ENCODE measurements at regions not wholly inside any gene's neighbourhood (a gene's known extent, or its start where the extent isn't known, plus 50 kb on each side); places are given as distances from the start of the nearest gene placed in this dataset.

DNA sequence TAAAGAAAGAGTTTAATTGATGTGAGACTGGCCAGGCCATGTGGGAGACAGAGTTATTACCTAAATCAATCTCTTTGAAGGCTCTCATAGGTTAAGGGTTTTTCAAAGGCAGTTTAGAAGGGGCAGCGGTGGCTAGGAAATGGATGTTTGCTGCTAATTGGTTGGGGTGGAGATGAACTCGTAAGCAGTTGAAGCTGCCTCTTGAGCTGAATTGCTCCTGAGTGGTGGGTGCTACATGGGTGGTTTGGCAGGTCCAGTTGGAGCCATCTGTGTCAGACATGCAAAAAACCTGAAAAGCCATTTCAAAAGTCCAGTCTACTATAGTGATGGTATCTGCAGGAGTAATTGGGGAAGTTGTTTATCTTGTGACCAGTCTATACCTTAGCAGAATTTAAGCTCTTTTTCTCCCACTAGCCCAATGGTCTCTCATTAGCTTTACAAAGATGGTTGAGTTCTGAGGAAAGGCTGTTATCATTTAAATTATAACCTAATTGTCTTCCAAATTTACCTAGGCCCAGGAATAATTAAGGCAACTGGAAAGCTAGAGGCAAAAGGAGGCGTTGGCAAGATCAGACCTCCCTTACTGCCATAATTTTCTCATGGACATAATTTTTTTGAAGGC, 762.4 kb upstream of the FRG1 start:
- Histone ChIP-seq H3K4me1 (ENCODE audit: control insufficient read depth in 2 of 3, insufficient read depth in 2 of 3, low read depth in 1 of 3, low read length in 3 of 3) (no peaks in the 10 kb centered on the region), H3K4me3 (ENCODE audit: low read length in 3 of 3) (no peak overlapping the region), H3K9ac (ENCODE audit: low read length in 3 of 3) (no peak overlapping the region), H3K27ac (ENCODE audit: low read depth in 2 of 2, low read length in 2 of 2) (no peak overlapping the region), H3K27me3 (ENCODE audit: control insufficient read depth, insufficient read depth, low read length) (no peaks in the 10 kb centered on the region), H3K36me3 (ENCODE audit: control insufficient read depth in 2 of 3, insufficient read depth in 3 of 3, low read length in 3 of 3) (no peaks in the 10 kb centered on the region), H3K9me3 (ENCODE audit: control insufficient read depth in 2 of 3, insufficient read depth in 1 of 3, low read length in 3 of 3) (no peaks in the 10 kb centered on the region)
- TF ChIP-seq, protein P1, sequence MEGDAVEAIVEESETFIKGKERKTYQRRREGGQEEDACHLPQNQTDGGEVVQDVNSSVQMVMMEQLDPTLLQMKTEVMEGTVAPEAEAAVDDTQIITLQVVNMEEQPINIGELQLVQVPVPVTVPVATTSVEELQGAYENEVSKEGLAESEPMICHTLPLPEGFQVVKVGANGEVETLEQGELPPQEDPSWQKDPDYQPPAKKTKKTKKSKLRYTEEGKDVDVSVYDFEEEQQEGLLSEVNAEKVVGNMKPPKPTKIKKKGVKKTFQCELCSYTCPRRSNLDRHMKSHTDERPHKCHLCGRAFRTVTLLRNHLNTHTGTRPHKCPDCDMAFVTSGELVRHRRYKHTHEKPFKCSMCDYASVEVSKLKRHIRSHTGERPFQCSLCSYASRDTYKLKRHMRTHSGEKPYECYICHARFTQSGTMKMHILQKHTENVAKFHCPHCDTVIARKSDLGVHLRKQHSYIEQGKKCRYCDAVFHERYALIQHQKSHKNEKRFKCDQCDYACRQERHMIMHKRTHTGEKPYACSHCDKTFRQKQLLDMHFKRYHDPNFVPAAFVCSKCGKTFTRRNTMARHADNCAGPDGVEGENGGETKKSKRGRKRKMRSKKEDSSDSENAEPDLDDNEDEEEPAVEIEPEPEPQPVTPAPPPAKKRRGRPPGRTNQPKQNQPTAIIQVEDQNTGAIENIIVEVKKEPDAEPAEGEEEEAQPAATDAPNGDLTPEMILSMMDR (IDR thresholded peaks at IDR 0.05; ENCODE audit: borderline replicate concordance, extremely low read depth, insufficient read depth) = no peak
- DNase-seq (no peak), FAIRE-seq (no peak)
- intact Hi-C loops (cut with DNase I) = no loop called here

DNA sequence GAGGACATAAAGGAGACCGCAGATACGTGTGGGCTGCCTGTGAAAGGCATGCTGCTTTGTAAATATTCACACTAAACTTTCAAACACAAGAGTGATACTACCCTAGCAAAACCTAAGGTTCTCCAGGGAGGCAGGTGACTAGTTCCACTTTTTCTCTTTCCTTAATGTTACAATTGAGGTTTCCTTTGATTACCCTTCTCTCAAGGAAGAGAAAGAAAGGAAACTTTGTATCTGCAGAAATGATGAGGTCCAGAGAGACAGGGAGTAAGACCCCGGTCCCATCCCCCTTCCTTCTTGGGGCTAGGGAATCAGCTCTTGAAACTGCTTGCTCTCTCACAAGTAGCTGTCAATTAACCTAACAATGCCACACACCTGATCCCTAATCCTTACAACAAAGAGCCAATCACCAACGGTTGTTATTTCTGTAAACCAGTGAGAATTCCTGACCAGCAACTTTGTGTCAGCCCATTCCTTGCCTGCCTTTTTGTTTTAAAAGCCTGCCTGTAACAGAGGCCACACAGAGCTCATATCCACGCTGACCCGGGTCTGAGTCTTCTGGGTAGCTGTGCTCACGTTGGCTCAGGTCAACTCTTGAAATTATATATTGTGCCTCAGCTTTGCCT, 754.8 kb upstream of the FRG1 start:
- H3K9me3 ChIP-seq (ENCODE audit: control insufficient read depth in 2 of 3, insufficient read depth in 1 of 3, low read length in 3 of 3) = no peaks in the 10 kb centered on the region
- TF ChIP-seq, protein P1 (IDR thresholded peaks at IDR 0.05; ENCODE audit: borderline replicate concordance, extremely low read depth, insufficient read depth) = no peak
- intact Hi-C loops (cut with DNase I) = no loop called here
- H3K27me3 ChIP-seq (ENCODE audit: control insufficient read depth, insufficient read depth, low read length) = no peaks in the 10 kb centered on the region
- DNase-seq = no peak
- FAIRE-seq = no peak
- no peak overlapping the region for H3K9ac ChIP-seq (ENCODE audit: low read length in 3 of 3)
- H3K36me3 ChIP-seq (ENCODE audit: control insufficient read depth in 2 of 3, insufficient read depth in 3 of 3, low read length in 3 of 3) = no peaks in the 10 kb centered on the region
- no peak overlapping the region for H3K27ac ChIP-seq (ENCODE audit: low read depth in 2 of 2, low read length in 2 of 2)
- H3K4me1 ChIP-seq (ENCODE audit: control insufficient read depth in 2 of 3, insufficient read depth in 2 of 3, low read depth in 1 of 3, low read length in 3 of 3) = no peaks in the 10 kb centered on the region
- H3K4me3 ChIP-seq (ENCODE audit: low read length in 3 of 3) = no peak overlapping the region

DNA sequence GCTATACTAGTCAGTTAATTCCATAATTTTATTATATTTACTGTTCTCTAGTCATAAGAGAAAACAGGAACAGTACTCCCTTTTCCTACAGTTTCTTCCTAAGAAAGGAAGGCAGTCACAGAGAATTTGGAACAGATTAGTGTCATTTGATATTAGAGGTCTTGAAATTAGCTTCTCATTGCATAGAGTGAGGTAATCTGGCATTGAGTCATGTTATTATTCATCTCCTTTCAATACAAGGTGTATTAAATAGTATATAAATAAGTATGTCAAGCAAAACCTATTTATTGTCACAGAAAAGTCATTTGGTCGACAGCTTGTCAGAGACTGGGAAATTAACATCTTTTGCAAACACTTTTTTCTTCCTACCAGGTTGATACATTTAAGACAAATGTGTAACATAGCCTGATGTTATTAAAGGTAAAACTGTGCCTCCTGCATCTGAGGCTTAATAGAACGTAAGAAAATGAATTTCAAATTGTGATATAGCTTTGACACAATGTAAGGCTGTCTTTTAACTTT, 753.1 kb upstream of the FRG1 start:
- no peaks in the 10 kb centered on the region for H3K4me1 ChIP-seq (ENCODE audit: control insufficient read depth in 2 of 3, insufficient read depth in 2 of 3, low read depth in 1 of 3, low read length in 3 of 3)
- DNase-seq (no peak), FAIRE-seq (no peak)
- intact Hi-C loops (cut with DNase I) = no loop called here
- no peaks in the 10 kb centered on the region for H3K36me3 ChIP-seq (ENCODE audit: control insufficient read depth in 2 of 3, insufficient read depth in 3 of 3, low read length in 3 of 3)
- H3K9ac ChIP-seq (ENCODE audit: low read length in 3 of 3) = no peak overlapping the region
- no peaks in the 10 kb centered on the region for H3K27me3 ChIP-seq (ENCODE audit: control insufficient read depth, insufficient read depth, low read length)
- no peak overlapping the region for H3K27ac ChIP-seq (ENCODE audit: low read depth in 2 of 2, low read length in 2 of 2)
- H3K4me3 ChIP-seq (ENCODE audit: low read length in 3 of 3) = no peak overlapping the region
- H3K9me3 ChIP-seq (ENCODE audit: control insufficient read depth in 2 of 3, insufficient read depth in 1 of 3, low read length in 3 of 3) = no peaks in the 10 kb centered on the region
- TF ChIP-seq, protein P1 (IDR thresholded peaks at IDR 0.05; ENCODE audit: borderline replicate concordance, extremely low read depth, insufficient read depth) = no peak
